HAP-1 (cell line): ENCODE measurements at regions not wholly inside any gene's neighbourhood (a gene's known extent, or its start where the extent isn't known, plus 50 kb on each side); places are given as distances from the start of the nearest gene placed in this dataset.

Experiments used
- DNase-seq, 2 experiments: peaks; one replicate each; pipeline ENCODE4 v3.0.0-alpha.2; 2016 to 2020; ENCODE audit warnings: low spot score in 2 of 2
- H3K27me3 ChIP-seq: fragments of 250-450 bp; sonication (Bioruptor Pico); 2 replicates; pipeline ENCODE4 v1.5.1; 2020; ENCODE audit warnings: low read depth, mild to moderate bottlenecking, moderate library complexity
- H3K36me3 ChIP-seq: fragments of 250-450 bp; sonication (Bioruptor Pico); replicated peaks from 2 replicates; pipeline ENCODE4 v1.5.1; 2020; ENCODE audit warnings: mild to moderate bottlenecking
- H3K4me1 ChIP-seq: fragments of 250-450 bp; sonication (Bioruptor Pico); 2 replicates; pipeline ENCODE4 v1.5.1; 2020; ENCODE audit warnings: mild to moderate bottlenecking
- H3K4me3 ChIP-seq: fragments of 250-450 bp; sonication (Bioruptor Pico); 2 replicates; pipeline ENCODE4 v1.5.1; 2020; ENCODE audit warnings: mild to moderate bottlenecking, moderate library complexity
- H3K9me3 ChIP-seq: fragments of 250-450 bp; sonication (Bioruptor Pico); 2 replicates; pipeline ENCODE4 v1.5.1; 2020; ENCODE audit warnings: mild to moderate bottlenecking, moderate library complexity
- in situ Hi-C: fragments of 300-500 bp; cut with MboI; formaldehyde crosslinking; loops from 3 replicates; pipeline ENCODE4 v1.14.3; 2020; ENCODE audit warnings: low sequenced_read_pairs, inconsistent platforms, mixed read lengths

DNA sequence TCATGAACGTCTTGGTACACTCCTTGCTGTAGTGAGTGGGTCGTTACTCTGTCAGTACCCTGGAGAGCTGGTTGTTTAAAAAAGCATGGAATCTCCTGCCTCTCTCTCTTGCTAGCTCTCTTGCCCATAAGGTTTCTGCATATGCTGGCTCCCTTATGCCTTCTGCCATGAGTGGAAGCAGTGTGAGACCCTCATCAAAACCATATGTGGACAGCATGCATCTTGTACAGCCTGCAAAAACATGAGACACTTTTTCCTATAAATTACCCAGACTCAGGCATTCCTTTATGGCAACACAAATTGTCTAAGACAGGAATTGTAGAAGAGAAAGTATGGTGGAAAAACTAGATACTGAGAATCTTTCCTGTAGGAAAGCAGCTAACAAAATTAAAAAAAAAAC, 516.3 kb downstream of the SLITRK6 start:
- Histone ChIP-seq H3K27me3 (no peaks in the 10 kb centered on the region), H3K36me3 (no peaks in the 10 kb centered on the region), H3K4me1 (peaks cover 13% of the 10 kb centered on the region), H3K4me3 (no peak overlapping the region), H3K9me3 (no peaks in the 10 kb centered on the region)
- in situ Hi-C loops = no loop called here
- no peak for DNase-seq

- Histone ChIP-seq H3K36me3 (no peaks in the 10 kb centered on the region), H3K4me1 (peaks cover 9% of the 10 kb centered on the region), H3K9me3 (no peaks in the 10 kb centered on the region), H3K27me3 (no peaks in the 10 kb centered on the region), H3K4me3 (no peak overlapping the region)
- DNase-seq = no peak
- in situ Hi-C loops = no loop called here
Observed at GRCh38 chr13:85278851-85279250, 520.4 kb downstream of the SLITRK6 start.

- H3K4me1 ChIP-seq = peaks cover 3% of the 10 kb centered on the region
- no peak overlapping the region for H3K4me3 ChIP-seq
- no peaks in the 10 kb centered on the region for H3K9me3 ChIP-seq
- H3K27me3 ChIP-seq = no peaks in the 10 kb centered on the region
- H3K36me3 ChIP-seq = no peaks in the 10 kb centered on the region
- DNase-seq = no peak
- in situ Hi-C loops = no loop called here
Observed at GRCh38 chr13:85277748-85278147, 521.5 kb downstream of the SLITRK6 start.

DNA sequence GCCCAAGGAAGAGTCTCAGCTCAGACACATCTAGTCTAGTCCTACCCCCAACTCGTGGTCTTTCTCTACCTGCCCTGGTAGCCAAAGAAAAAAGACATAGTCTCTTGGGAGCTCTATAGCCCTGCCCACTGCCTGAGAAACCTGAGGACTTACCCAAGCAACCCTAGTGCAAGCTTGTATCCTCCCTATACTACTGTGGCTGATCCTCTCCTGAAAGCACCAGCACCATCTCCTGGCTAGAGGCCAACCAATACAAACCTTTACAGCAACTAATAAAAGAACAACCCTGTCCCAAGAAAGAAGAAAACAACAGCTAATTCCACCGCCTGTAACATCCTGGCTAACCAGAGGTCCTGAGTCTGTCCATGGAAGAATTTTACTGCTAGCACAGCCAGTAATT, 532.4 kb downstream of the SLITRK6 start:
- H3K4me3 ChIP-seq = no peak overlapping the region
- no peaks in the 10 kb centered on the region for H3K27me3 ChIP-seq
- no peak for DNase-seq
- H3K36me3 ChIP-seq = no peaks in the 10 kb centered on the region
- H3K4me1 ChIP-seq = peaks cover 14% of the 10 kb centered on the region
- in situ Hi-C loops = no loop called here
- no peaks in the 10 kb centered on the region for H3K9me3 ChIP-seq

DNA sequence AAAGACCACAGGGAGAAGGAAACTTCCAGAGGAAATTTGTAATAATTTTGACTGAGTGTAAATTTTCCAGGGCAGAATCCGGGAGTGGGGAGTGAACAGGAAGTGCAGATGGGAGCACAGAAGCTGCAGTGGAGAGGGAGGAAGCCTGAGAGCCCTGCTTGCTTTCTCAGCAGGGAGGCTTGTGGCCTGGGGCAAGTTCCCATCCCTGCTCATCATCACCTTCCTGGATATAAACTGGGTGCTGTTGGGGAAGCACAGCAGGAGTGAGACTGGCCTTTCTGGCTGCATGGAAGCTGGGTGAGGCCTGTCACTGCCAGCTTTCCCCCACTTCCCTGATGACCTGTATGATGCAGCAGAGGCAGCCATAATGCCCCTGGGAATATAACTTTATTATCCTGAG, 532.9 kb downstream of the SLITRK6 start:
- H3K9me3 ChIP-seq = no peaks in the 10 kb centered on the region
- peaks cover 14% of the 10 kb centered on the region for H3K4me1 ChIP-seq
- no peaks in the 10 kb centered on the region for H3K27me3 ChIP-seq
- H3K36me3 ChIP-seq = no peaks in the 10 kb centered on the region
- DNase-seq = no peak
- in situ Hi-C loops = no loop called here
- no peak overlapping the region for H3K4me3 ChIP-seq

- H3K9me3 ChIP-seq = no peaks in the 10 kb centered on the region
- H3K4me1 ChIP-seq = peaks cover 14% of the 10 kb centered on the region
- DNase-seq = no peak
- in situ Hi-C loops = no loop called here
- no peaks in the 10 kb centered on the region for H3K36me3 ChIP-seq
- H3K4me3 ChIP-seq = no peak overlapping the region
- no peaks in the 10 kb centered on the region for H3K27me3 ChIP-seq
Observed at GRCh38 chr13:85265296-85265695, 533.9 kb downstream of the SLITRK6 start.

- in situ Hi-C loops = no loop called here
- Histone ChIP-seq H3K36me3 (no peaks in the 10 kb centered on the region), H3K9me3 (no peaks in the 10 kb centered on the region), H3K4me1 (peaks cover 14% of the 10 kb centered on the region), H3K4me3 (no peak overlapping the region), H3K27me3 (no peaks in the 10 kb centered on the region)
- peak in 1 of 2 experiments; percentile 54 for DNase-seq
Observed at GRCh38 chr13:85262499-85262898, 536.7 kb downstream of the SLITRK6 start.

- no peaks in the 10 kb centered on the region for H3K36me3 ChIP-seq
- in situ Hi-C loops = no loop called here
- no peaks in the 10 kb centered on the region for H3K9me3 ChIP-seq
- H3K27me3 ChIP-seq = no peaks in the 10 kb centered on the region
- H3K4me1 ChIP-seq = peaks cover 14% of the 10 kb centered on the region
- H3K4me3 ChIP-seq = no peak overlapping the region
- DNase-seq = peak; percentile 9 to 44
Observed at GRCh38 chr13:85261757-85262346, 537.4 kb downstream of the SLITRK6 start.

- in situ Hi-C loops = no loop called here
- Histone ChIP-seq H3K9me3 (no peaks in the 10 kb centered on the region), H3K4me1 (peaks cover 14% of the 10 kb centered on the region), H3K4me3 (no peak overlapping the region), H3K27me3 (no peaks in the 10 kb centered on the region), H3K36me3 (no peaks in the 10 kb centered on the region)
- DNase-seq = no peak
Observed at GRCh38 chr13:85260896-85261295, 538.3 kb downstream of the SLITRK6 start.

- H3K4me3 ChIP-seq = no peak overlapping the region
- H3K36me3 ChIP-seq = no peaks in the 10 kb centered on the region
- no peaks in the 10 kb centered on the region for H3K27me3 ChIP-seq
- no peaks in the 10 kb centered on the region for H3K4me1 ChIP-seq
- in situ Hi-C loops = no loop called here
- no peaks in the 10 kb centered on the region for H3K9me3 ChIP-seq
- DNase-seq = no peak
Observed at GRCh38 chr13:85255978-85256377, 543.2 kb downstream of the SLITRK6 start.

DNA sequence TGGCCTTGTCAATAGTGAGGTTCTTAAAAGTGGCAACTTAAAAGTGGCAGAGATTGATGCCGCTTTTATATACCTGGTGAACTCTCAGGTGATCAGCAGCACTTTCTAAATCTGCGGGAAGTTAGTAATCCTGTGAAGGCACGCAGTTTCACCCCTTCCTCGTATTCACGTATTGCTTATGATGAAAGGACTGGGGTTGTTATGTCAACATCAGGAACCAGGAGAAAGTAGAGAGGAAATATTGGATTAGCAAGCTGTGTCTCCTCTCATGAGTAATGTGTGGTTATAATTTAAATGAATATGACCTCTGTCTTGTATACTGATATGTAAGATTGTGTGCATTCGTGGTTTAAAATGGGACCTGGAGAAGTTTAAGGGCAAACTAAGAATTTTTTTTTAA, 544.6 kb downstream of the SLITRK6 start:
- DNase-seq = no peak
- in situ Hi-C loops = no loop called here

GRCh38 chr13:85249151-85249550, 550.1 kb downstream of the SLITRK6 start:
- Histone ChIP-seq H3K4me1 (no peaks in the 10 kb centered on the region), H3K36me3 (no peaks in the 10 kb centered on the region), H3K4me3 (no peak overlapping the region), H3K9me3 (no peaks in the 10 kb centered on the region), H3K27me3 (no peaks in the 10 kb centered on the region)
- no peak for DNase-seq
- in situ Hi-C loops = no loop called here

More for the DNA sequence above, 544.6 kb downstream of the SLITRK6 start:
- Histone ChIP-seq H3K27me3 (no peaks in the 10 kb centered on the region), H3K4me1 (no peaks in the 10 kb centered on the region), H3K9me3 (no peaks in the 10 kb centered on the region), H3K36me3 (no peaks in the 10 kb centered on the region), H3K4me3 (no peak overlapping the region)

GRCh38 chr13:85247780-85248179, 551.4 kb downstream of the SLITRK6 start:
- no peak for DNase-seq
- H3K36me3 ChIP-seq = no peaks in the 10 kb centered on the region
- no peaks in the 10 kb centered on the region for H3K4me1 ChIP-seq
- no peaks in the 10 kb centered on the region for H3K27me3 ChIP-seq
- in situ Hi-C loops = no loop called here
- H3K9me3 ChIP-seq = no peaks in the 10 kb centered on the region
- H3K4me3 ChIP-seq = no peak overlapping the region

DNA sequence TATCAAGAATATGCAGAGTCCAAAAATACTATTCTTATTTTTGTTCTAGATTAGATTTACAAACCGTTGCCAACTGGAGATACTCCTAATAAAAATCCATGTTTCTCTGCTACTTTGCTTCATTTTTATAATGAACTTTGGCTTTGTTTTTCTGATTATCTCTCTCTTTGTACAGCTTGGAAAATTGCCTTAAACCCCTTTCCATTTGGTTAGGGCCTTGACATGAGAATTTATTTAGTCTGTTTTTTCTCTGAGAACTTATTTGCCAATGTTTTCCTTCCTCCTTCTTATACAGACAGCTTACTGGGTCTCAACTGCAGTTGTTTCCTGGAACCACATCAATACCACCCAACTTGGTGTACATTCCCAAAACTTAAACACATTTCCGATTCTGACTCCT, 555.4 kb downstream of the SLITRK6 start:
- Histone ChIP-seq H3K27me3 (no peaks in the 10 kb centered on the region), H3K36me3 (no peaks in the 10 kb centered on the region), H3K9me3 (no peaks in the 10 kb centered on the region; the same call in 1 of the 2 replicates), H3K4me3 (no peak overlapping the region), H3K4me1 (no peaks in the 10 kb centered on the region)
- in situ Hi-C loops = no loop called here
- DNase-seq = no peak

DNA sequence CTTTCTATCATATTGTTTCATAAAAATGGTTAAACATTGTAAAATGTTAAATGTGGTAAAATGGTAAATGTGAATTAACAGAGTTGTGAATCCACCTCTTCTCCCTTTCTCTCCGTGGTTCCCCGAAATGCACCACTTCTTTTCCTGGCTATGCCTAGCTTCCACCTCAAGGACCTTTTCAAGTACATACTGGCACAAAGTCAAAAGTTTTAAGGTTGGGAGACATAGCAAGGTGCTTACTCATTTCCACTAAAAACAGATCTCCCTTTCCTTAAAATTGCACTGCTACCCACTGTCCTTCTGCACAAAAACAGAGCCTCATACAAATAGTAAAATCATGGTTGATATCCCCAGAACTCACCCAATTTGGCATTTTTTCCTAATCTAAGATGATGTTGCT, 558.2 kb downstream of the SLITRK6 start:
- peaks cover 9% of the 10 kb centered on the region for H3K4me1 ChIP-seq
- H3K9me3 ChIP-seq = no peaks in the 10 kb centered on the region; the same call in 1 of the 2 replicates
- H3K27me3 ChIP-seq = no peaks in the 10 kb centered on the region
- H3K36me3 ChIP-seq = no peaks in the 10 kb centered on the region
- in situ Hi-C loops = no loop called here
- no peak overlapping the region for H3K4me3 ChIP-seq
- no peak for DNase-seq
